ENCODE measurements at regions not wholly inside any gene's neighbourhood (a gene's known extent, or its start where the extent isn't known, plus 50 kb on each side); places are given as distances from the start of the nearest gene placed in this dataset.

DNA sequence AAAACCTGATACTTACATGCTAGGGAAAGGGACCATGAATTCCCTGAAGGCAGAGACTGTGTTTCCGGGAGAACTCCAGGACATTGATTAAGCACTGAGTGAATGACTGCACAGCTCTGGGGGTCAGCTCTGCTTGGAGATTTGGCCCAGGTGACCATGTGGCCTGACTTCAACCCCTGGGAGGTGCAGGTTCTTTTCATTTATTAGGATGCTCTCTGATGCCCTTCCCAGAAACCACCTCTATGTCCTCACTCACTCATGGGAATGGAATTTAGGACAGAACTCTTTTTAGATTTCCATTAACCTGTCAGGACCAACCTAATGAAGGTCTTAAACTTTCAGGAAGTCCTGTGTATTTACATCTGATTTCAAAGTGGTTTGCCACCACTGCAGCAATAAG lies 393.3 kb upstream of the ARGLU1 start:
- Mint-ChIP-seq H3K4me3 (no peak overlapping the region), H3K9me3 (no peaks in the 10 kb centered on the region), H3K27me3 (no peaks in the 10 kb centered on the region), H3K4me1 (no peaks in the 10 kb centered on the region), H3K36me3 (ENCODE audit: low read depth) (no peaks in the 10 kb centered on the region), H3K27ac (no peak overlapping the region)
- ChIA-PET CTCF (no interaction called here), POLR2A (no interaction called here)
- DNase-seq = no peak

DNA sequence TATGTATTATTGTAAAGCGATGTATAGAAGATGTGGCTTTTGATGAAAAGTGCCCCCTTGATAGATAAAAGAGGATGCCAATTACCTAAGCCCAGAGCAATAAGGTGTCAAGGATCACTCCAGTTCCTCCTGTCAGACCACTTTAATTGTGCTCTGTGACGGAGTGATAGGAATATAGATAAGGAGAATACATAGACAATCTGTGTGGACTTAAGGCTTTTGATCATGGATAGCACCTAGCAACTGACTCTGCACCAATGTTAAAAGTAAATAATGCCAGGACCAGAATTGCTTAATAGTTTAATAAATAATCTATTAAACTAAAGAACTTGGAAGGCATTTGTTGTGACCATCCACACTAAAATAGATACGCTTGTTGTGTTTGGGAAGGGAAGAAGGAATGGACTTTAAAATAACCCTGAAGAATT lies 390.7 kb upstream of the ARGLU1 start:
- Mint-ChIP-seq H3K36me3 (ENCODE audit: low read depth) (no peaks in the 10 kb centered on the region), H3K4me3 (no peak overlapping the region), H3K9me3 (peaks cover 3% of the 10 kb centered on the region), H3K27me3 (no peaks in the 10 kb centered on the region), H3K27ac (no peak overlapping the region), H3K4me1 (no peaks in the 10 kb centered on the region)
- CTCF ChIA-PET = no interaction called here
- DNase-seq = no peak
- POLR2A ChIA-PET = no interaction called here

GRCh38 chr13:106942563-106942962 lies 374.6 kb upstream of the ARGLU1 start:
- Mint-ChIP-seq H3K4me3 (no peak overlapping the region), H3K9me3 (no peaks in the 10 kb centered on the region), H3K36me3 (ENCODE audit: low read depth) (no peaks in the 10 kb centered on the region), H3K27me3 (no peaks in the 10 kb centered on the region), H3K27ac (no peak overlapping the region), H3K4me1 (no peaks in the 10 kb centered on the region)
- ChIA-PET POLR2A (no interaction called here), CTCF (no interaction called here)
- no peak for DNase-seq

DNA sequence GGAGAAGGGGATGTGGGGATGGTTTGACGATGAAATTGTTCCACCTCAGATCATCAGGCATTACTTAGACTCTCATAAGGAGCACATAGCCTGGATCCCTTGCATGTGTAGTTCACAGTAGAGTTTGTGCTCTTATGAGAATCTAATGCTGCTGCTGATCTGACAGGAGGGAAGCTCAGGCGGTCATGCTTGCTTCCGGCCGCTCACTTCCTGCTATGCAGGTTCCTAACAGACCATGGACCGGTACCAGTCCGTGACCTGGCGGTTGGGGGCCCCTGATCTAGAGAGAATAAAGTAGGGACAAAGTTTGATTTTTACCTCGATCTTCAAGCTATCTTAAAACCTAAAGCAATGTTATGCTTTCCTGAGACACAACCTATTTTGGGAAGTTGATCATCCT lies 373.8 kb upstream of the ARGLU1 start:
- Mint-ChIP-seq H3K9me3 (no peaks in the 10 kb centered on the region), H3K4me1 (no peaks in the 10 kb centered on the region), H3K27ac (no peak overlapping the region), H3K36me3 (ENCODE audit: low read depth) (no peaks in the 10 kb centered on the region), H3K4me3 (no peak overlapping the region), H3K27me3 (no peaks in the 10 kb centered on the region)
- no peak for DNase-seq
- CTCF ChIA-PET = no interaction called here
- POLR2A ChIA-PET = no interaction called here

DNA sequence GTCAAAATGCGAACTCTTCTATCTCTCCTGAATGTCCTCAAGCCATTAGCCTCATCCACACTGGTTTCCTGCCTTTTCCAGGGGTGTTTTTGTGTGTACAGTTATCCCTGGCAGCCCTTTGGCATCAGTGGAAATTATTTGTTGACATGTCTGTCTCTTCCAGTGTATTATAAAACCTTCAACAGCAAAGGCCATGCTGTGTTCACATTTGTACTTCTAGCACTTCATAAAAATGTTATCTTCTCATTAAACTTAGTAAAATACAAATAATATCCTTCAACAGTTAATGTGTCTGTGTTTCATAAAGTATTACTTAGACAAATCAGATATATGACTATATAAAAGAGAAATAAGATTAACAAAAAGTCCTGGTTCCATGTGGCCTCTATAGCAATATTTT lies 359.5 kb upstream of the ARGLU1 start:
- H3K4me1 Mint-ChIP-seq = no peaks in the 10 kb centered on the region
- CTCF ChIA-PET = interaction anchor here (1.5 kb wide), 1 partner anchor 9 kb away, joined by 3 read pairs; no protein-coding TSS in a partner anchor
- POLR2A ChIA-PET = no interaction called here
- no peaks in the 10 kb centered on the region for H3K27me3 Mint-ChIP-seq
- H3K9me3 Mint-ChIP-seq = no peaks in the 10 kb centered on the region
- H3K36me3 Mint-ChIP-seq (ENCODE audit: low read depth) = no peaks in the 10 kb centered on the region
- no peak overlapping the region for H3K4me3 Mint-ChIP-seq
- no peak for DNase-seq
- H3K27ac Mint-ChIP-seq = no peak overlapping the region

- H3K4me3 Mint-ChIP-seq = no peak overlapping the region
- no peak overlapping the region for H3K27ac Mint-ChIP-seq
- peaks cover 7% of the 10 kb centered on the region for H3K27me3 Mint-ChIP-seq
- ChIA-PET CTCF (interaction anchor here (1.3 kb wide), 1 partner anchor 50 kb away, joined by 4 read pairs; no protein-coding TSS in a partner anchor), POLR2A (no interaction called here)
- H3K4me1 Mint-ChIP-seq = peaks cover 6% of the 10 kb centered on the region
- H3K9me3 Mint-ChIP-seq = no peaks in the 10 kb centered on the region
- DNase-seq = no peak
- no peaks in the 10 kb centered on the region for H3K36me3 Mint-ChIP-seq (ENCODE audit: low read depth)
Observed at GRCh38 chr13:106922384-106922783, 354.4 kb upstream of the ARGLU1 start.

- no peak overlapping the region for H3K4me3 Mint-ChIP-seq
- ChIA-PET POLR2A (no interaction called here), CTCF (no interaction called here)
- H3K27ac Mint-ChIP-seq = no peak overlapping the region
- no peaks in the 10 kb centered on the region for H3K36me3 Mint-ChIP-seq (ENCODE audit: low read depth)
- H3K27me3 Mint-ChIP-seq = peaks cover 9% of the 10 kb centered on the region
- H3K9me3 Mint-ChIP-seq = no peaks in the 10 kb centered on the region
- peaks cover 6% of the 10 kb centered on the region for H3K4me1 Mint-ChIP-seq
- no peak for DNase-seq
Observed at GRCh38 chr13:106919638-106920037, 351.7 kb upstream of the ARGLU1 start.

- CTCF ChIA-PET = no interaction called here
- peaks cover 9% of the 10 kb centered on the region for H3K27me3 Mint-ChIP-seq
- DNase-seq = no peak
- no peaks in the 10 kb centered on the region for H3K36me3 Mint-ChIP-seq (ENCODE audit: low read depth)
- peaks cover 6% of the 10 kb centered on the region for H3K4me1 Mint-ChIP-seq
- POLR2A ChIA-PET = no interaction called here
- no peaks in the 10 kb centered on the region for H3K9me3 Mint-ChIP-seq
- no peak overlapping the region for H3K27ac Mint-ChIP-seq
- no peak overlapping the region for H3K4me3 Mint-ChIP-seq
Observed at GRCh38 chr13:106919133-106919532, 351.2 kb upstream of the ARGLU1 start.

GRCh38 chr13:106918557-106918860 lies 350.6 kb upstream of the ARGLU1 start:
- ChIA-PET POLR2A (no interaction called here), CTCF (interaction anchor here (0.7 to 1.0 kb wide), 2 partner anchors 8 to 1779 kb away, joined by 3 read pairs; no protein-coding TSS in a partner anchor)
- H3K4me1 Mint-ChIP-seq = peaks cover 6% of the 10 kb centered on the region
- no peak for DNase-seq
- no peak overlapping the region for H3K4me3 Mint-ChIP-seq
- no peaks in the 10 kb centered on the region for H3K9me3 Mint-ChIP-seq
- peaks cover 9% of the 10 kb centered on the region for H3K27me3 Mint-ChIP-seq
- H3K27ac Mint-ChIP-seq = no peak overlapping the region
- no peaks in the 10 kb centered on the region for H3K36me3 Mint-ChIP-seq (ENCODE audit: low read depth)

DNA sequence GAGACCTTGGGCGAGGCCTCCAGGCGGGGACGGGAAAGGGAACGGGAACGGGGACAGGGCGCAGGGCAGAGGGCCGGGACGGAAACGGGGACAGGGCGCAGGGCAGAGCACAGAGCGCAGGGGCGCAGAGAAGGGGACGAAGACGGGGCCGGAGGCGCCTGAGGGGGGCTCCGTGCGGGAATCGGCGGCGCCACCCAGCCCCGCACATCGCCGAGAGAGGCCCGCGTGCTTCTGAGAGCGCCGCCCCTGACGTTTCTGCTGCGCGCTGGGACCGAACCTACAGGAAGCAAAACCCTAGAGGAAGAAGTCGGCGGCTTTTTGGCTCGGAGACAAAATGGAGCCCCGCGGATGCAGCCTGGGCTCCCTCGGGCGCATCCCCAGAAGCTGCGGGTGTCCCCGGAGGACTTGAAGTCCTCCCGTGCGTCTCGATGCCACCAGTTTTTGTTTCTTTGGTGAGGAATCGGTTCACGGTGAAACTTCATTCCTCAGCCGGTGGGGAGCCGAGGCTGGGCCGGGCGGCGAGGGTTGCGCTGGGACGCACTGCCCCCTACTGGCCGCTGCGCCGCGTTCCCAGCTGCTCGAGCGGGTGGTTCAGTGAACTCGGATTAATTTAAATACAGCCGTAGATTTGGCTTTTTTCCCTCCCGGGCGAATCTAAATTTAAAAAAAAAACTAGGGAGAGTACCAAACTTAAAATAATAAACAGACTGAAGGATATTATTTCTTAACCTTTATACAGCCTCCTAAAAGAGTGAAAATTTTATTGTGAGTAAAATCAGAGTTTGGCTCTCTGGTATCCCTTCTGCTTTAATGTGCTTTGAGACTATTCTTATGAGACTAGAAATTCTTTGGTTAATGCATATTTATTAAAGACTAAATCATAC lies 350.0 kb upstream of the ARGLU1 start:
- Mint-ChIP-seq H3K36me3 (ENCODE audit: low read depth) (no peaks in the 10 kb centered on the region), H3K9me3 (no peaks in the 10 kb centered on the region), H3K4me1 (peaks cover 6% of the 10 kb centered on the region), H3K4me3 (peak overlapping the region; percentile 70), H3K27ac (peak overlapping the region; percentile 57), H3K27me3 (peaks cover 9% of the 10 kb centered on the region)
- peak; percentile 62 for DNase-seq
- CTCF ChIA-PET = interaction anchor here (0.7 to 1.0 kb wide), 2 partner anchors 9 to 1778 kb away, joined by 3 read pairs; no protein-coding TSS in a partner anchor
- POLR2A ChIA-PET = no interaction called here

GRCh38 chr13:106917024-106917571 lies 349.2 kb upstream of the ARGLU1 start:
- POLR2A ChIA-PET = no interaction called here
- H3K27me3 Mint-ChIP-seq = peaks cover 9% of the 10 kb centered on the region
- no peaks in the 10 kb centered on the region for H3K36me3 Mint-ChIP-seq (ENCODE audit: low read depth)
- H3K4me3 Mint-ChIP-seq = peak overlapping the region; percentile 70
- no peak overlapping the region for H3K27ac Mint-ChIP-seq
- H3K9me3 Mint-ChIP-seq = no peaks in the 10 kb centered on the region
- CTCF ChIA-PET = no interaction called here
- peaks cover 6% of the 10 kb centered on the region for H3K4me1 Mint-ChIP-seq
- no peak for DNase-seq

DNA sequence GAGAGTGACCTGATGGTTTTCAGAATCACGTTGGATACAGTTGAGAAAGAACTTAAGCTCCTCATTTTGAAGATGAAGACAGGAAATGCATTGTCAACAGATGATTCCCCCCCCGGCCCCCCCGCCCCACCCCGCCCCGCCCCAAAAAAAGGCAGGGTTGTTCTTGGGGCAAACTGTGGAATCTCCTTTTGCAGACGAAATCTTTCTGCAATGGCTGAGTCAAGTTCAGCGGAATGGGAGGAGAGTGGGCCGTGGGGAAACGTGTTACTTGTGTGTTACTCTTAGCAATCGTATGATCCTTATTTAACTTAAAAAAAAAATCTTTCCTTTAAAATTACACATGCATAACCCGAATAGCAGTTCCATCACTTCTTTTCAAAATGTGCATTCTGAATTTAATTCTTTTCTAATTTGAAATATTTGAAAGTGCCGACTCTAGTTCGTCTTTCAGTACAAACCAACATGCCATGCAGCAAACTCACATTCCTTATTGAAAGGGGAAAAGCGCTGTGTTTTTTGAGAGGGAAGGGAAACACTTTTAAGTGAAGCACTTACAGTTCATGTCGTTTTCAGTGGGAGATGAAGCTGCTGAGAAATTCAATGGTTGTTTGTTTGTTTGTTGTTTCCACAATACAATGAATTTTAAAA lies 348.5 kb upstream of the ARGLU1 start:
- POLR2A ChIA-PET = no interaction called here
- H3K4me1 Mint-ChIP-seq = peaks cover 6% of the 10 kb centered on the region
- CTCF ChIA-PET = no interaction called here
- no peaks in the 10 kb centered on the region for H3K9me3 Mint-ChIP-seq
- no peak overlapping the region for H3K27ac Mint-ChIP-seq
- H3K27me3 Mint-ChIP-seq = peaks cover 9% of the 10 kb centered on the region
- H3K36me3 Mint-ChIP-seq (ENCODE audit: low read depth) = no peaks in the 10 kb centered on the region
- H3K4me3 Mint-ChIP-seq = no peak overlapping the region
- DNase-seq = no peak

GRCh38 chr13:106915146-106915545 lies 347.2 kb upstream of the ARGLU1 start:
- POLR2A ChIA-PET = no interaction called here
- peaks cover 9% of the 10 kb centered on the region for H3K27me3 Mint-ChIP-seq
- H3K9me3 Mint-ChIP-seq = no peaks in the 10 kb centered on the region
- DNase-seq = no peak
- peaks cover 6% of the 10 kb centered on the region for H3K4me1 Mint-ChIP-seq
- H3K4me3 Mint-ChIP-seq = no peak overlapping the region
- CTCF ChIA-PET = no interaction called here
- no peaks in the 10 kb centered on the region for H3K36me3 Mint-ChIP-seq (ENCODE audit: low read depth)
- H3K27ac Mint-ChIP-seq = no peak overlapping the region
